K562 (cell line): ENCODE measurements at regions not wholly inside any gene's neighbourhood (a gene's known extent, or its start where the extent isn't known, plus 50 kb on each side); places are given as distances from the start of the nearest gene placed in this dataset.

Source experiments
- ATAC-seq: fragments of 200-7000 bp; cut with Tn5 transposase; 3 replicates; pipeline ENCODE4 v1.9.1; 2020; ENCODE audit warnings: moderate library complexity
- BruUV-seq: library from RNA; stranded (reverse); fragments of 400-500 nt; replicated peaks from 2 replicates; lab custom pipeline; 2021; lab: Mats Ljungman, UMichigan
- CTCF ChIA-PET: fragments of 300-600 bp; formaldehyde crosslinking; extraction: SDS; loops from one replicate; lab custom pipeline; 2021; ENCODE audit warnings: low intra/inter-chr PET ratio; lab: Yijun Ruan, JAX
- POLR2A ChIA-PET: fragments of 300-600, 350-650 bp; sonication (Branson Sonifier 250); formaldehyde crosslinking; extraction: SDS; loops from one replicate; lab custom pipeline; 2021; ENCODE audit warnings: antibody characterized with exemption, inconsistent platforms; lab: Yijun Ruan, JAX
- DNase-seq, 4 experiments: peaks; one replicate each; pipeline versions ENCODE4 v3.0.0 to v3.0.0-alpha.2; 2011 to 2018; ENCODE audit warnings: low spot score in 3 of 4, mixed read lengths in 3 of 4; ENCODE audit errors: extremely low read depth in 1 of 4
- FAIRE-seq: peaks from 2 replicates; lab custom pipeline; 2011; peaks lifted over from hg19 to GRCh38; lab: Jason Lieb, UNC
- H2AFZ ChIP-seq: 2 replicates; pipeline ENCODE4 v1.6.0; 2011; ENCODE audit warnings: low read depth, low read length, control low read depth, inconsistent platforms
- H3K27ac ChIP-seq: fragments of 200-600 bp; 3 replicates; pipeline ENCODE4 v1.8.0; 2011; ENCODE audit warnings: low read depth, mild to moderate bottlenecking, control low read depth, inconsistent platforms, low read length, moderate library complexity, mixed read lengths; ENCODE audit errors: extremely low read depth
- H3K27me3 ChIP-seq, 2 experiments: fragments of 300-600 bp in 1 of 2; 2 replicates in 1 of 2; 3 replicates in 1 of 2; pipeline versions ENCODE4 v1.6.0 to v1.8.0; 2011; ENCODE audit warnings: inconsistent platforms in 2 of 2, low read length in 2 of 2, mild to moderate bottlenecking in 1 of 2, mixed read lengths in 1 of 2, moderate library complexity in 1 of 2; ENCODE audit not compliant: control insufficient read depth in 2 of 2, insufficient read depth in 2 of 2
- H3K36me3 ChIP-seq: fragments of 300-600 bp; 3 replicates; pipeline ENCODE4 v1.8.0; 2011; ENCODE audit warnings: mild to moderate bottlenecking, low read length, inconsistent platforms; ENCODE audit not compliant: control insufficient read depth, insufficient read depth
- H3K4me1 ChIP-seq, 2 experiments: fragments of 200-600 bp in 1 of 2; replicated peaks in 1 of 2; 2 replicates in 1 of 2; 3 replicates in 1 of 2; pipeline versions ENCODE4 v1.5.1 to v1.8.0; 2011; ENCODE audit warnings: inconsistent platforms in 2 of 2, low read length in 2 of 2, mild to moderate bottlenecking in 1 of 2, mixed read lengths in 1 of 2, moderate library complexity in 1 of 2; ENCODE audit not compliant: control insufficient read depth in 2 of 2, insufficient read depth in 2 of 2
- H3K4me2 ChIP-seq: 2 replicates; pipeline ENCODE4 v1.6.1; 2011; ENCODE audit warnings: low read length, control low read depth, inconsistent platforms, mixed read lengths; ENCODE audit not compliant: insufficient read depth
- H3K4me3 ChIP-seq: fragments of 200-600 bp; sonication (generic), shearing (Covaris generic); 2 replicates; pipeline ENCODE4 v1.5.1; 2016; ENCODE audit warnings: control low read depth, inconsistent platforms
- H3K79me2 ChIP-seq: fragments of 200-600 bp; 3 replicates; pipeline ENCODE4 v1.8.0; 2011; ENCODE audit warnings: low read length, inconsistent platforms; ENCODE audit not compliant: control insufficient read depth, insufficient read depth
- H3K9ac ChIP-seq, 2 experiments: 2 replicates each; pipeline versions ENCODE4 v1.6.0 to v1.6.1; 2011; ENCODE audit warnings: low read depth in 2 of 2, low read length in 2 of 2, control low read depth in 1 of 2, inconsistent platforms in 1 of 2, mild to moderate bottlenecking in 1 of 2, mixed read lengths in 1 of 2; ENCODE audit not compliant: insufficient read depth in 1 of 2
- H3K9me1 ChIP-seq: one replicate; pipeline ENCODE4 v1.6.0; 2011; ENCODE audit warnings: inconsistent platforms, mild to moderate bottlenecking, low read length, moderate library complexity; ENCODE audit not compliant: control insufficient read depth, insufficient read depth
- H3K9me3 ChIP-seq: replicated peaks from 2 replicates; pipeline ENCODE4 v1.5.1; 2011; ENCODE audit warnings: low read depth, low read length, inconsistent platforms; ENCODE audit not compliant: control insufficient read depth, insufficient read depth
- H4K20me1 ChIP-seq: replicated peaks from 2 replicates; pipeline ENCODE4 v1.6.1; 2011; ENCODE audit warnings: low read length, inconsistent platforms, mixed read lengths; ENCODE audit not compliant: control insufficient read depth, insufficient read depth
- ETS2 ChIP-seq: IDR thresholded peaks from 2 replicates; pipeline ENCODE4 v1.6.1; 2016; ENCODE audit warnings: borderline replicate concordance, missing genetic modification characterization, mild to moderate bottlenecking, moderate library complexity, missing compliant biosample characterization; ENCODE audit not compliant: poor library complexity, severe bottlenecking
- ILK ChIP-seq: fragments of 450-650 bp; IDR thresholded peaks from 2 replicates; pipeline ENCODE4 v1.6.1; 2016; ENCODE audit warnings: missing genetic modification characterization, low read depth, mild to moderate bottlenecking, missing compliant biosample characterization, moderate library complexity, borderline replicate concordance
- KAT8 ChIP-seq: fragments of 450-650 bp; IDR thresholded peaks from 2 replicates; pipeline ENCODE4 v1.6.1; 2016; ENCODE audit warnings: low read depth, mild to moderate bottlenecking
- MAFF ChIP-seq: IDR thresholded peaks from 2 replicates; pipeline ENCODE4 v1.6.1; 2012; ENCODE audit warnings: low read length, improper control_type of control experiment
- MAFG ChIP-seq: fragments of 450-650 bp; conservative IDR thresholded peaks from 2 replicates; pipeline ENCODE4 v1.6.1; 2016; ENCODE audit warnings: missing genetic modification characterization, missing compliant biosample characterization
- NR4A1 ChIP-seq, 2 experiments: fragments of 250-450 bp in 1 of 2; fragments of 450-650 bp in 1 of 2; sonication (Bioruptor Pico) in 1 of 2; IDR thresholded peaks; 2 replicates each; pipeline versions ENCODE4 v1.4.0 to v1.6.1; 2016 to 2020; ENCODE audit warnings: mild to moderate bottlenecking in 2 of 2, missing compliant biosample characterization in 1 of 2, missing genetic modification characterization in 1 of 2, moderate library complexity in 1 of 2
- PHTF2 ChIP-seq: fragments of 250-450 bp; sonication (Bioruptor Pico); IDR thresholded peaks from 2 replicates; pipeline ENCODE4 v1.5.0; 2021; ENCODE audit warnings: mild to moderate bottlenecking
- RHOXF2B ChIP-seq: fragments of 250-450 bp; sonication (Bioruptor Pico); conservative IDR thresholded peaks from 2 replicates; pipeline ENCODE4 v1.5.1; 2021
- TCF7L2 ChIP-seq: fragments of 150-350 bp; IDR thresholded peaks from 2 replicates; pipeline ENCODE4 v1.6.1; 2016; ENCODE audit warnings: low read depth, mild to moderate bottlenecking, low read length, moderate library complexity
- ZFP36 ChIP-seq: fragments of 150-350 bp; IDR thresholded peaks from 2 replicates; pipeline ENCODE4 v1.6.1; 2018; ENCODE audit warnings: low read length, low read depth; ENCODE audit not compliant: partially characterized antibody
- ZNF143 ChIP-seq: sonication (generic); formaldehyde crosslinking; IDR thresholded peaks from 2 replicates; pipeline ENCODE4 v1.9.0; 2022; ENCODE audit warnings: mild to moderate bottlenecking, missing genetic modification reagents
- WGBS: fragments of 100-300 bp; shearing (Covaris generic); methylation state at CpG from one replicate; pipeline ENCODE4 v1.1.6; 2016; ENCODE audit warnings: low coverage, mixed read lengths; ENCODE audit not compliant: insufficient coverage; ENCODE audit errors: missing lambda C conversion rate; 5-methylcytosine and 5-hydroxymethylcytosine counted together
- in situ Hi-C: fragments of 300-500 bp; cut with MboI; formaldehyde crosslinking; loops from 4 replicates; pipeline ENCODE4 v1.15.0; 2018; ENCODE audit warnings: inconsistent platforms, mixed read lengths
- intact Hi-C: fragments of 100-400 bp; cut with micrococcal nuclease; formaldehyde crosslinking; loops from 2 replicates; pipeline ENCODE4 v1.14.2; 2022
- TF ChIP-seq, protein P1 (sequence below): fragments of 250-450 bp; sonication (Bioruptor Pico); IDR thresholded peaks from 2 replicates; pipeline ENCODE4 v1.8.0; 2022; ENCODE audit warnings: inconsistent platforms, mild to moderate bottlenecking, moderate library complexity, borderline replicate concordance

DNA sequence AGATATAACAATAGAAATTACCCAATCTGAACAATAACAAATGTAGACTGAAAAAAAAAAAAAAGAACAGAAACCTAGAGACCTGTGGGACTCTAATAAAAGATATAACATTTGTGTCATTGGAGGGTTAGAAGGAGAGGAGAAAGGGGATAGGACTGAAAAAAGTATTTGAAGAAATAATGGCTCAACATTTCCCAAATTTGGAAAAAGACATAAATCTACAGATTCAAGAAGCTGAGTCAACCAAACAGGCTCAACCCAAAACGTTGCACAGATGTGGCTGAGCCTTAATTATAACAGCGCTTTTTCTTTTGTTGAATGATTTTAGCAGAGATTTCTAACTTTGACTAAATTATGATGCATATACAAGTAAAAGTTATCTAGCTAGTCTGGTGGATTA lies 131.3 kb downstream of the TMTC3 start:
- Histone ChIP-seq H3K9ac (no peak overlapping the region), H3K79me2 (no peaks in the 10 kb centered on the region), H3K4me3 (no peak overlapping the region), H3K9me3 (no peaks in the 10 kb centered on the region; the same call in 1 of the 2 replicates), H2AFZ (no peak overlapping the region), H3K36me3 (no peaks in the 10 kb centered on the region), H3K27ac (no peak overlapping the region), H3K4me1 (no peaks in the 10 kb centered on the region), H3K27me3 (no peaks in the 10 kb centered on the region), H3K9me1 (no peaks in the 10 kb centered on the region), H4K20me1 (no peaks in the 10 kb centered on the region), H3K4me2 (no peak overlapping the region)
- in situ Hi-C loops (no loop called here), intact Hi-C loops (no loop called here)
- DNase-seq (no peak), ATAC-seq (no peak), FAIRE-seq (no peak)
- no TSS peak for BruUV-seq
- WGBS: 8% methylated on average over 2 of the region's 2 CpGs
- ChIA-PET POLR2A (no interaction called here), CTCF (no interaction called here)
- no peak for TF ChIP-seq ILK
- TF ChIP-seq KAT8: no peak
- TF ChIP-seq, protein P1, sequence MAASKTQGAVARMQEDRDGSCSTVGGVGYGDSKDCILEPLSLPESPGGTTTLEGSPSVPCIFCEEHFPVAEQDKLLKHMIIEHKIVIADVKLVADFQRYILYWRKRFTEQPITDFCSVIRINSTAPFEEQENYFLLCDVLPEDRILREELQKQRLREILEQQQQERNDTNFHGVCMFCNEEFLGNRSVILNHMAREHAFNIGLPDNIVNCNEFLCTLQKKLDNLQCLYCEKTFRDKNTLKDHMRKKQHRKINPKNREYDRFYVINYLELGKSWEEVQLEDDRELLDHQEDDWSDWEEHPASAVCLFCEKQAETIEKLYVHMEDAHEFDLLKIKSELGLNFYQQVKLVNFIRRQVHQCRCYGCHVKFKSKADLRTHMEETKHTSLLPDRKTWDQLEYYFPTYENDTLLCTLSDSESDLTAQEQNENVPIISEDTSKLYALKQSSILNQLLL (CRISPR knock-in tag): no peak
- TF ChIP-seq MAFF: no peak
- TF ChIP-seq PHTF2 (CRISPR knock-in tag): no peak
- TF ChIP-seq ZNF143 (CRISPR knock-in tag): no peak
- TF ChIP-seq RHOXF2B (CRISPR knock-in tag): no peak
- no peak for TF ChIP-seq ZFP36
- TF ChIP-seq NR4A1 (CRISPR knock-in tag; IDR thresholded peaks at IDR 0.05): no peak
- TF ChIP-seq NR4A1 (tag; IDR thresholded peaks at IDR 0.05): no peak
- no peak for TF ChIP-seq ETS2 (tag)
- no peak for TF ChIP-seq MAFG (tag)
- TF ChIP-seq TCF7L2: no peak
